Activated T-cell treated with anti-CD3 and anti-CD28 coated beads, Interleukin-2, amount 50 U/mL, for 72 hours (primary cell): ENCODE measurements at regions not wholly inside any gene's neighbourhood (a gene's known extent, or its start where the extent isn't known, plus 50 kb on each side); places are given as distances from the start of the nearest gene placed in this dataset.
"Not testable (repeated sequence)": the region's sequence is repeated elsewhere in the genome, so short reads cannot be mapped to it uniquely, and the experiment has no call there.

ENCODE experiments used
- ATAC-seq, 2 donors: fragments of 150-1000 bp; cut with Tn5 transposase; replicated peaks in 1 of 2; 2 replicates each; pipeline ENCODE4 v1.10.0; 2021; ENCODE audit warnings: moderate library complexity in 2 of 2, mild to moderate bottlenecking in 1 of 2
- DNase-seq, 2 donors: peaks; one replicate each; pipeline ENCODE4 v3.0.0; 2021 to 2022; ENCODE audit warnings: mixed read lengths in 1 of 2
- H3K27ac Mint-ChIP-seq: one replicate; pipeline ENCODE4 v1.8.0; 2022; ENCODE audit warnings: mild to moderate bottlenecking, moderate library complexity, mixed read lengths
- H3K27me3 Mint-ChIP-seq: one replicate; pipeline ENCODE4 v1.8.0; 2022; ENCODE audit warnings: low read depth, mixed read lengths
- H3K36me3 Mint-ChIP-seq, 2 donors: one replicate each; pipeline ENCODE4 v1.8.0; 2022; ENCODE audit warnings: mixed read lengths in 2 of 2, mild to moderate bottlenecking in 1 of 2; ENCODE audit not compliant: insufficient read depth in 2 of 2
- H3K4me1 Mint-ChIP-seq: one replicate; pipeline ENCODE4 v1.8.0; 2022; ENCODE audit warnings: low read depth, mixed read lengths
- H3K4me3 Mint-ChIP-seq, 2 donors: one replicate each; pipeline ENCODE4 v1.8.0; 2022; ENCODE audit warnings: mild to moderate bottlenecking in 2 of 2, mixed read lengths in 2 of 2, moderate library complexity in 2 of 2
- H3K9me3 Mint-ChIP-seq, 2 donors: one replicate each; pipeline ENCODE4 v1.8.0; 2022; ENCODE audit warnings: mixed read lengths in 2 of 2

DNA sequence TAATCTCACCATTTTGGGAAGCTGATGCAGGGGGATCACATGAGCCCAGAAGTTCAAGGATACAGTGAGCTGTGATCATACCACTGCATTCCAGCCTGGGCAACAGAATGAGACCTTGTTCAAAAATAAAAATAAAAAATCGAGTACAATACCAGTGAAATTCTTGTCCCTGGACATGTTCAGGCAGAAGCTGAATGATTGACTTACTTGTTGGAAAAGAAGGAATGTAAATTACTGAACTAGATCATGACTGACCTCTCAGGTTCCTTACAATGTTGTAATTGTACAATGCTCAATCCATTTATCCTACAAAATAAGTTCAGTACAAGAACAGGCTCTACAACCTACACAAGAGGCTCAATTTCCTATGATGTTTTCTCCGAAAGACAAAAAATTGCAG is 1010.4 kb downstream of the TLE1 start:
- peaks cover 1 to 5% of the 10 kb centered on the region in 2 donors for H3K9me3 Mint-ChIP-seq
- no peaks in the 10 kb centered on the region for H3K27me3 Mint-ChIP-seq
- H3K4me3 Mint-ChIP-seq: no peak overlapping the region
- no peaks in the 10 kb centered on the region for H3K4me1 Mint-ChIP-seq
- no peak overlapping the region for H3K27ac Mint-ChIP-seq
- no peak for ATAC-seq
- DNase-seq: no peak
- H3K36me3 Mint-ChIP-seq: no peaks in the 10 kb centered on the region

DNA sequence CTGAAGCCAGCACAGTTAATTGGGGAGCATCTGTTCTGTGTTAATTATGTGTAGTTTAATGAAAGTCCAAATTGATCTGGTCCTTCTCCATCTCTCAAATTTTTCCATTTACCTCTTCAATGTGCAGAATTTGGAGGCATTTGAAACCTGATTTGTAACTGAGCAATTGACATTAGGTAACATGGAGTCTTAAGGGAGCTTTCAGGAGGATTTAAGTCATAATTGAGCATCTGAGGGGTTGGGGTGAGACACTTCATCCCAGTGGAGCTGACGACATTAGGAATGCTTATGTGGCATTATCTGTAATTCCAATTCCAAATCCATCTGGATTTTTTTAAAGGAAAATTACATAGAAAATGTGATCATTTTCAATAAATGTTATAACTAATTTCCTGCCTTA is 1015.9 kb downstream of the TLE1 start:
- Mint-ChIP-seq H3K27ac (no peak overlapping the region), H3K27me3 (no peaks in the 10 kb centered on the region), H3K4me3 (no peak overlapping the region), H3K4me1 (no peaks in the 10 kb centered on the region), H3K9me3 (peaks cover 2 to 7% of the 10 kb centered on the region in 2 donors), H3K36me3 (peaks cover 0 to 2% of the 10 kb centered on the region in 2 donors)
- DNase-seq (no peak), ATAC-seq (no peak)

DNA sequence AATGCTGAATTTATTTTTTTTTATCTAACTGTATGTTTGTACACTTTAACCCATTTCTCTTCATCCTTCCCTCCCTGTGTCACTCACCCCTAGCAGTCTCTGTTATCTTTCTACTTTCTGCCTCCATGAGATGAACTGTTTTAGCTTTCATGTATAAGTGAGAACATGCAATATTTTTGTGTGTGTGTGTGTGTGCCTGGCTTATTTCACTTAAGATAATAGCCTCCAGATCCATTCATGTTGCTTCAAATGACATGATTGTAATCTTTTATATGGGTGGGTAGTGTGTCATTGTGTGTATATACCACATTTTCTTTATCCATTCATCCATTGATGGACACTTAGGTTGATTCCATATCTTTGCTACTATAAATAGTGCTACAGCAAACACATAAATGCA is 1023.9 kb downstream of the TLE1 start:
- H3K9me3 Mint-ChIP-seq: peaks cover 16 to 20% of the 10 kb centered on the region in 2 donors
- no peak for DNase-seq
- ATAC-seq: no peak
- H3K4me1 Mint-ChIP-seq: no peaks in the 10 kb centered on the region
- H3K27ac Mint-ChIP-seq: no peak overlapping the region
- no peaks in the 10 kb centered on the region for H3K27me3 Mint-ChIP-seq
- H3K4me3 Mint-ChIP-seq: no peak overlapping the region
- peaks cover 4% of the 10 kb centered on the region in 2 donors for H3K36me3 Mint-ChIP-seq

DNA sequence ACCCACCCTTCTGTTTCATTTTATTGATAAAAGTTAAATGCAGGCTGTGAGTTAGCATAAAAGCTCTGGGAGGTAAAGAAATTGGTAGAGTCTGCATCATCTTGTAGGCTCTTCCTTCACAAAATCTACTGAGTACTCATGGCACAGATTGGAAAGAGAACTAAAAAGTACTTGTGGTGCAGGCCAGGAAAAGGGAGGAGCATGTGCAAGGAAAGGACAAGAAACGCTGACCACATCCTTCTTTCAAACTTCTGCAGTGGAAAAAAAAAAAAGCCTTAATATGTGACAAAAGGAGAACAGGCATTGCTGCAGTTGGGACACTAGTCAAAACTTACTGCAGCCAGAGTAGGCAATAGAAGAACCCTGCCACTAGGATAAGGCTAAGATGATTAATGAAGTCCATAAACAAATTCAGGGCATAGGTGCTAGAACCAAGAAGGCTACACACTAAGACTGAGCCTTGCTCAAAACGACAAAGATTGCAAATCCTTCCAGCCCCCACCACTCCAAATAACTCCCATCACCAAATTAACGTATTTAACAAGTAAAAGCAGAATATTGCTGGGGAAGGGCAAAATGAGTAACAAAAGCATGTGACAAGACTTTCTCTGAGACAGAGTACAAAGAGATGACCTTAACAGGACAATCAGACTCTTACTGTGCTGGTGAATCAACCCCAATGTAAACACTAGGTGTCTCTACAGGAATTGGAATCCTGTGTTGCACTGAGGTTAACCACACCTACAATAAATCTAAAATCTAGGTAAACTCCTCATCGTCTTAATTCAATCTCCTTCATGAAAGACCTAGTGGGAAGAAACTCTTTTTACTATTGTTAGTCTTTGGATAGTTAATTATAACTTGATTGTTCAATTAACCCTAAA is 1024.8 kb downstream of the TLE1 start:
- Mint-ChIP-seq H3K27ac (no peak overlapping the region), H3K4me3 (no peak overlapping the region), H3K27me3 (no peaks in the 10 kb centered on the region), H3K9me3 (peaks cover 16 to 19% of the 10 kb centered on the region in 2 donors), H3K36me3 (peaks cover 4% of the 10 kb centered on the region in 2 donors), H3K4me1 (no peaks in the 10 kb centered on the region)
- ATAC-seq: no peak
- DNase-seq: no peak

DNA sequence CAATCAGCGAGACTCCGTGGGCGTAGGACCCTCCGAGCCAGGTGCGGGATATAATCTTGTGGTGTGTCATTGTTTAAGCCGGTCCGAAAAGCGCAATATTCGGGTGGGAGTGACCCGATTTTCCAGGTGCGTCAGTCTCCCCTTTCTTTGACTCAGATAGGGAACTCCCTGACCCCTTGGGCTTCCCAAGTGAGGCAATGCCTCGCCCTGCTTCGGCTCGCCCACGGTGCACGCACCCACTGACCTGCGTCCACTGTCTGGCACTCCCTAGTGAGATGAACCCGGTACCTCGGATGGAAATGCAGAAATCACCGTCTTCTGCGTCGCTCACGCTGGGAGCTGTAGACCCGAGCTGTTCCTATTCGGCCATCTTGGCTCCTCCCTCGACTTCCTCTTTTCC is 1029.6 kb downstream of the TLE1 start:
- ATAC-seq, DNase-seq, H3K4me3 Mint-ChIP-seq, H3K27ac Mint-ChIP-seq, H3K27me3 Mint-ChIP-seq, H3K36me3 Mint-ChIP-seq, H3K4me1 Mint-ChIP-seq: not testable (repeated sequence)
- peaks cover 12 to 17% of the 10 kb centered on the region in 2 donors for H3K9me3 Mint-ChIP-seq

DNA sequence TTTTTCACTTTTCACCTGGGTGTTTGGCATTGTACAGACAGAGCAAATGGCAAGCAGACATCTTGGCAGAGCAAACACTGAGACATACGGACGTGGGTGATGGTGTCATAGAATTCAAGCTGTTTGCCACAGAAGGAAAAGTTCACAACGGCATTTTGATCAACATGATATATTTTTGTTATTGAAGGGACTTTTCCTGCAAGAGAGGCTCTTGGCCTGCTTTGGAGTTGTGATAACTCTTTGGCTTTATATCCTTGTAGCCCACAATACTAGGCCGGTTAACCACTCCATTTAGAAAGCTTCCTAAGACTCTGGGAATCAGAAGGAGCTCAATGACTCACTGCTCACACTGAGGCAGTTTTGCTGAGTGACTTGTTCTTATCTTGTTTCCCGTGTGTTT is 1038.3 kb downstream of the TLE1 start:
- no peaks in the 10 kb centered on the region for H3K4me1 Mint-ChIP-seq
- no peak overlapping the region for H3K27ac Mint-ChIP-seq
- H3K9me3 Mint-ChIP-seq: peaks cover 2 to 3% of the 10 kb centered on the region in 2 donors
- no peak overlapping the region for H3K4me3 Mint-ChIP-seq
- DNase-seq (no peak), ATAC-seq (no peak)
- H3K27me3 Mint-ChIP-seq: no peaks in the 10 kb centered on the region
- H3K36me3 Mint-ChIP-seq: no peaks in the 10 kb centered on the region

DNA sequence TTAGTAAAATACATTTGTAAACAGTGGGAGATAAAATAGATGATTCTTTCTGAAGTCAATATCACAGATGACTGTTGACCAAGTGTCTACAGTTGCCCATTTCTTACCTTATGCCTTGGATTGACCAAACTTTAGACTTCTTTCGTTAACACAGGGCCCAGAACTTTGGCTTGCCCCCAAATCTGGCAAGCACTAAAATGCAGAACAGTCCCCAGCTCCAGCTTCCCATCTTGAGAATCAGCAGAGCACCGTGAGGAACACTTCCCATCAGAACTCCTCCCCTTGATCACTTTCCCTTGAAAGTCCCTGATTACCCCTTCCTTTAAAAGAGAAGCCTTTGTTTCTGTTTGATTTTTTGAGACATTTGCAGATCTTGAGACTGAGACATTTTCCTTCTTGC is 1039.9 kb downstream of the TLE1 start:
- no peak for DNase-seq
- H3K27me3 Mint-ChIP-seq: no peaks in the 10 kb centered on the region
- no peaks in the 10 kb centered on the region for H3K36me3 Mint-ChIP-seq
- no peak overlapping the region for H3K27ac Mint-ChIP-seq
- H3K4me3 Mint-ChIP-seq: no peak overlapping the region
- no peak for ATAC-seq
- H3K4me1 Mint-ChIP-seq: no peaks in the 10 kb centered on the region
- H3K9me3 Mint-ChIP-seq: peaks cover 0 to 2% of the 10 kb centered on the region in 2 donors

DNA sequence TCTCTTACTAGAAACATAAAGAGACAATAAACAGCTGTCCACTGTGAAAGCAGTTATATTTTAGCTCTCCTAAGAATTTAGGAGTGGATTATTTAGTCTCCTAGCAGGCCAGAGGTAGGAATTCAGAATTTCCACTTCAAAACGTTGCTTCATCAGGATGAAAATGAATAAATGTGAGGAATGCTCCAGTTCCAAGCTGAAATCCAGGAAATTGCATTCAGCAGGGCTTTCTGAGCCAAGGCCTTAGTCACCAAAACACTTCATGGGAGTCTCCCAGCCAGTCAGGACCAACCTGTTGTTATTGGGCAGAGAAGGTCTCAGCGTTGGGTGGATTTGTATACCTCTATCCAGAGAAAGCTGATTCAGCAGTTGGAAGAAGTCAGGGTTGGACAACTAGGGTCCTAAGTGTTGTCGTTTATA is 1040.3 kb downstream of the TLE1 start:
- H3K36me3 Mint-ChIP-seq: no peaks in the 10 kb centered on the region
- H3K4me1 Mint-ChIP-seq: no peaks in the 10 kb centered on the region
- H3K9me3 Mint-ChIP-seq: peaks cover 0 to 2% of the 10 kb centered on the region in 2 donors
- DNase-seq: no peak
- H3K4me3 Mint-ChIP-seq: no peak overlapping the region
- no peak for ATAC-seq
- H3K27me3 Mint-ChIP-seq: no peaks in the 10 kb centered on the region
- no peak overlapping the region for H3K27ac Mint-ChIP-seq

DNA sequence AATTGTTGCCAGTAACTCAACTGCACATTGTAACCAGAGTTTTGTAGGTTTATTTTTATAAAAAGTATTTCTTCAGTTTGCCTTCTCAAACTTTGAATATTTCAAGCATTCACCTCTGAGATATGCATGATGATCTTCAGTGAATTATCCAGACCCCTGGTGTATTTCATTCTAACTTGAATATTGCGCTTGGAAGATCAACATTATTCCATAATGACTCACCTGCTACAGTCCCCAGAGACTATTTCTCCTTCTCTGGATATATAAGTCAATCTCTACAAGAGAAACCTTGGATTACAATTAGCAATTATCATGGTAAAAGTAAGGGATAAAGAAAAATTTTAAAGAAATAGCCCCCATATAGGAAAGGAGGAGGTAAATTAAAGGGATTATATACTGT is 1041.0 kb downstream of the TLE1 start:
- no peak overlapping the region for H3K4me3 Mint-ChIP-seq
- H3K4me1 Mint-ChIP-seq: no peaks in the 10 kb centered on the region
- no peak overlapping the region for H3K27ac Mint-ChIP-seq
- DNase-seq (no peak), ATAC-seq (no peak)
- H3K36me3 Mint-ChIP-seq: no peaks in the 10 kb centered on the region
- H3K9me3 Mint-ChIP-seq: peaks cover 2 to 4% of the 10 kb centered on the region in 2 donors
- no peaks in the 10 kb centered on the region for H3K27me3 Mint-ChIP-seq

DNA sequence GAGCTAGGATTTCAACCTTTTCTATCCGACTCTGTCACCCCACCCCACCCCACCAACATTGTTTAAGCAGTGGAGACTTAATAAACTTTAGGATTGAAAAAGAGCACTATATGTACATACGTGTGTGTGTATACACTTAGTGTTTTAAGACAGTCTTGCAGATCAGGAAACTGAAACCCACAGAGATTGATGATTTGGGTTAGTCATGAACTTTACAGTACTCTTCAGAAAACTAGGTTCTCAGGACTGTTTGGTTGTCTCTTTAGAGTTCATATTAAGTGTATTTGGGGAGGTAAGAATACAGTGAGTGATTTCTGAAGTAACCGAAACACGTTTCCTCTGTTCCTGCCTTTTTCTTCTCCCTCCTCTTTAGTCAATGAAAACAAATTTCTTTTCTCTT is 1043.1 kb downstream of the TLE1 start:
- Mint-ChIP-seq H3K36me3 (no peaks in the 10 kb centered on the region), H3K4me3 (no peak overlapping the region), H3K27ac (no peak overlapping the region), H3K4me1 (no peaks in the 10 kb centered on the region), H3K27me3 (no peaks in the 10 kb centered on the region), H3K9me3 (peaks cover 4% of the 10 kb centered on the region in 2 donors)
- DNase-seq (no peak), ATAC-seq (no peak)

DNA sequence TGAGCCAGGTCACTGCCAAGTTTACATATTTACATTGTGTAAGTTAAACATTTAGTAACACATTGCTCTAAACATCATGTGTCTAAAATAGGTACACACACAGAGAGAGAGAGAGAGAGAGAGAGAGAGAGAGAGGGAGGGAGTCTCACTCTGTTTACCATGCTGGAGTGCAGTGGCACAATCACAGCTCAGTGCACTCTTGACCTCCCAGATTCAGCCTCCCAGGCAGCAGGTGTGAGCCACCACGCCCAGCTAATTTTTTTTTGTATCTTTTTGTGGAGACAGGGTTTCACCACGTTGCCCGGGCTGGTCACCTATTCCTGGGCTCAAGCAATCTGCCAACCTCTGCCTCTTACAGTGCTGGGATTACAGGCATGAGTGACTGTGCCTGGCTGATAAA is 1045.3 kb downstream of the TLE1 start:
- no peak for ATAC-seq
- no peaks in the 10 kb centered on the region for H3K4me1 Mint-ChIP-seq
- H3K36me3 Mint-ChIP-seq: no peaks in the 10 kb centered on the region
- peaks cover 4 to 10% of the 10 kb centered on the region in 2 donors for H3K9me3 Mint-ChIP-seq
- no peaks in the 10 kb centered on the region for H3K27me3 Mint-ChIP-seq
- no peak overlapping the region for H3K27ac Mint-ChIP-seq
- DNase-seq: no peak
- no peak overlapping the region for H3K4me3 Mint-ChIP-seq

DNA sequence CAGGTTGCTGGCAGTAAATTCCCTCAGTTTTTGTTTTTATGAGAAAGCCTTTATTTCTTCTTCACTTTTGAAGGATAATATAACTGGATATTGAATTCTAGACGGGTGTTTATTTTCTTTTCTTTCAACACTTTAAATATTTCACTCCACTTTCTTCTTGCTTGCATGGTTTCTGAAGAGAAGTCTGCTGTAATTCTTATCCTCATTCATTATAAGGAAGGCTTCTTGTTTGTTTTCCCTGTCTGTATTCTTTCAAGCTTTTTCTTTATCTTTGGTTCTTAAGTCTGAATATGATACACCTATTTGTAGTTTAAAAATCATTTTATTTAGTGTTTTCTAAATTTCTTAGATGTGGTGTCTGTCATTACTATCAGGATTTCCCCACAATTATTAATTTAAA is 1054.3 kb downstream of the TLE1 start:
- DNase-seq: no peak
- no peaks in the 10 kb centered on the region for H3K27me3 Mint-ChIP-seq
- peaks cover 0 to 1% of the 10 kb centered on the region in 2 donors for H3K36me3 Mint-ChIP-seq
- H3K9me3 Mint-ChIP-seq: peaks cover 3 to 11% of the 10 kb centered on the region in 2 donors
- no peak overlapping the region for H3K27ac Mint-ChIP-seq
- H3K4me3 Mint-ChIP-seq: no peak overlapping the region
- ATAC-seq: no peak
- no peaks in the 10 kb centered on the region for H3K4me1 Mint-ChIP-seq

DNA sequence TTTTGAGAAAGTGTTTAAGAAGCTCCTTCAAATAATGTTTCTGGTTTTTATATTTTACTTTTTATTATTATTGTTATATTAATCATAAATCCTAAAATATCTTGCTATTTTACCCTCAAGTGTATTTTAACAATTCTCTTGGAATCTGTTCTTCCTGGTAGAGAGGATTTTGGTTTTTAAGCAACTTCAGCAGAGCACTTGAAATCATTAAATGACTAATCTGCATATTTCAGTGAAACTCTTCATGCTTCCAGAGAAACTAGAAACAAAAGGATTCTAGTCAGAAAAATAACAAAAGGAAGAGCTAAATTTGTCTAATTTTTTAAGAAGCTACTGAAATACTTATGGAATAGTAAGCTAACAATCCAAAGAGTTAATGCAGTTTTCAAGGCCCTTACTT is 1057.3 kb downstream of the TLE1 start:
- Mint-ChIP-seq H3K9me3 (peaks cover 3 to 9% of the 10 kb centered on the region in 2 donors), H3K4me1 (no peaks in the 10 kb centered on the region), H3K4me3 (no peak overlapping the region), H3K27ac (no peak overlapping the region), H3K27me3 (no peaks in the 10 kb centered on the region), H3K36me3 (peaks cover 0 to 1% of the 10 kb centered on the region in 2 donors)
- no peak for ATAC-seq
- DNase-seq: no peak

DNA sequence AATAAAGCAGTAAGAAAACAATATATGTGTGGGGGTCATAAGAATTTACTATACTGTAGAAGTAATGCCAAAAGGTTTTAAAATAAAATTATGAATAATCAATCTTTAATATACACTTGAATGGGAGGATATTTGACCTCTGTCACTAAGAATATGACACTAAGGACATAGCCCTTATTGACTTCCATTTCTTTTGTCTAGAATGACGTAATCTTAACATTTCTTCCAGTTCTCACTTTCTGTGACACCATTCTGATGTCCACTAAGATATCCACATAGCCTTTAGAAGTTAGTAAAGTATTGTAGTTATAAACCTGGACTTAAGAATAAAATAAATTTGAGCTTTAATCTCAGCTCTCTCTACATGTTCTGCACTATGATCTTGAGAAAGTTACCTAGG is 1050.7 kb downstream of the TLE4 start:
- H3K4me3 Mint-ChIP-seq: no peak overlapping the region
- no peaks in the 10 kb centered on the region for H3K4me1 Mint-ChIP-seq
- no peaks in the 10 kb centered on the region for H3K27me3 Mint-ChIP-seq
- H3K9me3 Mint-ChIP-seq: peaks cover 2 to 10% of the 10 kb centered on the region in 2 donors
- no peaks in the 10 kb centered on the region for H3K36me3 Mint-ChIP-seq
- no peak for DNase-seq
- ATAC-seq: no peak
- no peak overlapping the region for H3K27ac Mint-ChIP-seq
